ENCODE measurements at regions not wholly inside any gene's neighbourhood (a gene's known extent, or its start where the extent isn't known, plus 50 kb on each side); places are given as distances from the start of the nearest gene placed in this dataset.
"Not testable (repeated sequence)": the region's sequence is repeated elsewhere in the genome, so short reads cannot be mapped to it uniquely, and the experiment has no call there.

DNA sequence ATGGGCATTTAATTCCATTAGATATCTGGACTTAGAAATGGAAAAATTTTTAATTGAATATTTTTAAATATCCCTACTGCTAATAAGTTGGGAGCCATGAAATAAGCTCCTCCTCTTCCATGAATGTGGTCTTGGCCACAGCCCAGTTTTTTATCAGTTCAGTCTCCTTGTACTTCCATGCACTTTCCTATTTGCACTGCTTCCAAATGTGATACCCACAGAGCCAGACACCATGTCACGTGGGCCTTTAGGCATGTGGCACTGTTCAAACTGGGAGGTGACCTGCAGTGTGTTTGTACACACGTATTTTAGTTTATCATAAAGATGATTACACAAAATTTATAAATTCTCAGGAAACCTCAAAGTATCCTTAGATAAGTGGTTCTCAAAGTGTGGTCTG lies 80.1 kb upstream of the DGKG start:
- no peaks in the 10 kb centered on the region for H3K27me3 ChIP-seq (ENCODE audit: insufficient read depth, poor library complexity, severe bottlenecking)

DNA sequence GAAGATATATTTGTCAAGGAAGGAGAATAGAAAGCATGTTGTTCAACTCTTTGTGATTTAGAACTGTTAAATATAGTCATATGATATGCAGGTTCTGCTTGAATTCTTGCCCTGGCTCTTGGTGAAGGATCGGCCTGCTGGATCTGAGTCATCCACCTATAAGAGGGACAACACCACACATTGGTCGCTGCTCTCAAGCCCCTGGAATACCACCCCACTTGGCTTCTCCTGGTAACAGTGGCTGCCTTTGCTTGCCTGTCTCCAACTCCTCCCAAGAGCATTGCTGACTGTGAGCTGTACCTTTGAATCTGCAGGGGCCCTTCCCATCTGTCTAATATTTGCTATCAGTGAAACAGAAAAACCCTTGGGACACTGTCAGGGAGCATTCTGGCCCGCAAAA lies 78.9 kb upstream of the DGKG start:
- TF ChIP-seq CTCF (IDR thresholded peaks at IDR 0.05; ENCODE audit: insufficient read depth, low read length), result no peak
- no peak for TF ChIP-seq GABPA (IDR thresholded peaks at IDR 0.05; ENCODE audit: low read depth)
- no peak for TF ChIP-seq REST (IDR thresholded peaks at IDR 0.05; ENCODE audit: insufficient replicate concordance, low read depth)
- H3K27me3 ChIP-seq (ENCODE audit: insufficient read depth, poor library complexity, severe bottlenecking), result no peaks in the 10 kb centered on the region
- no peak overlapping the region for H3K4me3 ChIP-seq (replicated peaks; ENCODE audit: insufficient read depth, low read length)
- no peak overlapping the region for H3K27ac ChIP-seq (replicated peaks)
- no peak for DNase-seq (ENCODE audit: low read depth in 1 of 2, low spot score in 1 of 2)

More for the DNA sequence above, 80.1 kb upstream of the DGKG start:
- no peak for DNase-seq (ENCODE audit: low read depth in 1 of 2, low spot score in 1 of 2)
- Histone ChIP-seq H3K27ac (replicated peaks) (no peak overlapping the region), H3K4me3 (replicated peaks; ENCODE audit: insufficient read depth, low read length) (no peak overlapping the region)
- TF ChIP-seq GABPA (IDR thresholded peaks at IDR 0.05; ENCODE audit: low read depth), result no peak

DNA sequence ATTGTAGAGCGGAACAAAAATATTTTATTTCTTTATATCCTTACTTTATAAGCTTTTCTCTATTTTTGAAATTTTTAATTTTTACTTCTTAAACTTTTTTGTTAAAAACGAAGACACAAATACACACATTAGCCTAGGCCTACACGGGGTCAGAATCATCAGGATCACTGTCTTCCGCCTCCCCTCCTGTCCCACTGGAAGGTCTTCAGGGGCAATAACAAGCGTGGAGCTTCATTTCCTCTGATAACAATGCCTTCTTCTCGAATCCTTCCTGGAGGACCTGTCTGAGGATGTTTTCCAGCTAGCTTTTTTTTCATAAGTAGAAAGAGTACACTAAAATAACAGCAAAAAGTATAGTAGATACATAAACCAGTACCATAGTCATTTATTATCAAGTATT lies 77.7 kb upstream of the DGKG start:
- H3K4me3 ChIP-seq (replicated peaks; ENCODE audit: insufficient read depth, low read length), result no peak overlapping the region
- no peaks in the 10 kb centered on the region for H3K27me3 ChIP-seq (ENCODE audit: insufficient read depth, poor library complexity, severe bottlenecking)
- H3K27ac ChIP-seq (replicated peaks), result no peak overlapping the region
- DNase-seq (ENCODE audit: low read depth in 1 of 2, low spot score in 1 of 2), result no peak
- TF ChIP-seq POLR2AphosphoS5 (IDR thresholded peaks at IDR 0.05; ENCODE audit: low read depth), result no peak
- TF ChIP-seq REST (IDR thresholded peaks at IDR 0.05; ENCODE audit: insufficient replicate concordance, low read depth), result no peak
- TF ChIP-seq CTCF (IDR thresholded peaks at IDR 0.05; ENCODE audit: insufficient read depth, low read length), result no peak
- TF ChIP-seq GABPA (IDR thresholded peaks at IDR 0.05; ENCODE audit: low read depth), result no peak
- TF ChIP-seq SPI1 (IDR thresholded peaks at IDR 0.05; ENCODE audit: borderline replicate concordance, low read depth), result no peak

DNA sequence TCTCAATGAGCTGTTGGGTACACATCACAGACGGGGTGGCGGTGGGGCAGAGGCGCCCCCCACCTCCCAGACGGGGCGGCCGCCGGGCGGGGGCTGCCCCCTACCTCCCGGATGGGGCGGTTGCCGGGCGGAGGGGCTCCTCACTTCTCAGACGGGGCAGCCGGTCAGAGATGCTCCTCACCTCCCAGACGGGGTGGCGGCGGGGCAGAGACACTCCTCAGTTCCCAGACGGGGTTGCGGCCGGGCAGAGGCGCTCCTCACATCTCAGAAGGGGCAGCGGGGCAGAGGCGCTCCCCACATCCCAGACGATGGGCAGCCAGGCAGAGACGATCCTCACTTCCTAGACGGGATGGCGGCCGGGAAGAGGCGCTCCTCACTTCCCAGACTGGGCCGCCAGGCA lies 73.3 kb upstream of the DGKG start:
- not testable (repeated sequence) for H3K27ac ChIP-seq (replicated peaks); DNase-seq (ENCODE audit: low read depth in 1 of 2, low spot score in 1 of 2); H3K27me3 ChIP-seq (ENCODE audit: insufficient read depth, poor library complexity, severe bottlenecking); H3K4me3 ChIP-seq (replicated peaks; ENCODE audit: insufficient read depth, low read length)

GRCh38 chr3:186432944-186433732 lies 71.1 kb upstream of the DGKG start:
- Histone ChIP-seq H3K27me3 (ENCODE audit: insufficient read depth, poor library complexity, severe bottlenecking) (no peaks in the 10 kb centered on the region), H3K27ac (replicated peaks) (no peak overlapping the region), H3K4me3 (replicated peaks; ENCODE audit: insufficient read depth, low read length) (no peak overlapping the region)
- no peak for DNase-seq (ENCODE audit: low read depth in 1 of 2, low spot score in 1 of 2)
- TF ChIP-seq CTCF (IDR thresholded peaks at IDR 0.05; ENCODE audit: insufficient read depth, low read length) (no peak), GABPA (IDR thresholded peaks at IDR 0.05; ENCODE audit: low read depth) (no peak), SPI1 (IDR thresholded peaks at IDR 0.05; ENCODE audit: borderline replicate concordance, low read depth) (no peak), REST (IDR thresholded peaks at IDR 0.05; ENCODE audit: insufficient replicate concordance, low read depth) (no peak), POLR2AphosphoS5 (IDR thresholded peaks at IDR 0.05; ENCODE audit: low read depth) (no peak)

Data from HL-60 (cell line).